HFFc6 (cell line): ENCODE measurements at regions not wholly inside any gene's neighbourhood (a gene's known extent, or its start where the extent isn't known, plus 50 kb on each side); places are given as distances from the start of the nearest gene placed in this dataset.

Source experiments
- DNase-seq: peaks from one replicate; pipeline ENCODE4 v3.0.0-alpha.2; 2018
- H3K27ac Mint-ChIP-seq: 2 replicates; pipeline ENCODE4 v1.8.0; 2020; ENCODE audit warnings: mild to moderate bottlenecking, mixed read lengths
- H3K27me3 Mint-ChIP-seq: 2 replicates; pipeline ENCODE4 v1.8.0; 2021; ENCODE audit warnings: mild to moderate bottlenecking, moderate library complexity, mixed read lengths; ENCODE audit not compliant: insufficient read depth
- H3K36me3 Mint-ChIP-seq: 2 replicates; pipeline ENCODE4 v1.8.0; 2021; ENCODE audit warnings: low read depth, mixed read lengths
- H3K4me1 Mint-ChIP-seq: 2 replicates; pipeline ENCODE4 v1.8.0; 2020; ENCODE audit warnings: low read depth, mixed read lengths
- H3K4me3 Mint-ChIP-seq: 2 replicates; pipeline ENCODE4 v1.8.0; 2020; ENCODE audit warnings: mild to moderate bottlenecking, moderate library complexity, mixed read lengths
- H3K9me3 Mint-ChIP-seq: 2 replicates; pipeline ENCODE4 v1.8.0; 2020; ENCODE audit warnings: mild to moderate bottlenecking, mixed read lengths
- TF ChIP-seq, protein P1 (sequence below): fragments of 200-600 bp; sonication (generic); IDR thresholded peaks from 2 replicates; pipeline ENCODE4 v1.5.0; 2021; ENCODE audit warnings: antibody characterized with exemption, mild to moderate bottlenecking

DNA sequence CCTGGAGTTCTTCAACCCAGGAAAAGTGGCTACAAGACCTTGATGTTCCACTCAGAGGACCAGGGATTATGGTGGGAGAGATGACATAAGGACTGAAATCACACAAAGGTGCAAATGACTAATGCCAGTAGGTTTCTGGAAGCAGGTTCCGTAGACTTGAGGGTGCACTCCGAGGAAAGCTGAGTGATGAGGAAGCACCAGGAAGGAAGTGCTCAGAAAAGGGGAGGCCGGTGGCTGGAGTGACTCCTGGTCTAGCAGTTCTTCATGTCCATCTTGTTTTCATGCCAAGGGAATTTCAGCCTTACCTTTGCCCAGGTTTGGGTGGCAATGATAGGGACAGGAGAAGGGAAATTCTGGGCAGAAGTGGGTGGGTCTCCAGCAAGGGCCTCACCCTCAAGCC, 74.5 kb downstream of the TMEM17 start:
- Mint-ChIP-seq H3K27me3 (peaks cover 28% of the 10 kb centered on the region), H3K4me1 (no peaks in the 10 kb centered on the region), H3K36me3 (no peaks in the 10 kb centered on the region), H3K9me3 (no peaks in the 10 kb centered on the region), H3K4me3 (no peak overlapping the region), H3K27ac (no peak overlapping the region)
- TF ChIP-seq, protein P1, sequence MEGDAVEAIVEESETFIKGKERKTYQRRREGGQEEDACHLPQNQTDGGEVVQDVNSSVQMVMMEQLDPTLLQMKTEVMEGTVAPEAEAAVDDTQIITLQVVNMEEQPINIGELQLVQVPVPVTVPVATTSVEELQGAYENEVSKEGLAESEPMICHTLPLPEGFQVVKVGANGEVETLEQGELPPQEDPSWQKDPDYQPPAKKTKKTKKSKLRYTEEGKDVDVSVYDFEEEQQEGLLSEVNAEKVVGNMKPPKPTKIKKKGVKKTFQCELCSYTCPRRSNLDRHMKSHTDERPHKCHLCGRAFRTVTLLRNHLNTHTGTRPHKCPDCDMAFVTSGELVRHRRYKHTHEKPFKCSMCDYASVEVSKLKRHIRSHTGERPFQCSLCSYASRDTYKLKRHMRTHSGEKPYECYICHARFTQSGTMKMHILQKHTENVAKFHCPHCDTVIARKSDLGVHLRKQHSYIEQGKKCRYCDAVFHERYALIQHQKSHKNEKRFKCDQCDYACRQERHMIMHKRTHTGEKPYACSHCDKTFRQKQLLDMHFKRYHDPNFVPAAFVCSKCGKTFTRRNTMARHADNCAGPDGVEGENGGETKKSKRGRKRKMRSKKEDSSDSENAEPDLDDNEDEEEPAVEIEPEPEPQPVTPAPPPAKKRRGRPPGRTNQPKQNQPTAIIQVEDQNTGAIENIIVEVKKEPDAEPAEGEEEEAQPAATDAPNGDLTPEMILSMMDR: no peak
- no peak for DNase-seq

DNA sequence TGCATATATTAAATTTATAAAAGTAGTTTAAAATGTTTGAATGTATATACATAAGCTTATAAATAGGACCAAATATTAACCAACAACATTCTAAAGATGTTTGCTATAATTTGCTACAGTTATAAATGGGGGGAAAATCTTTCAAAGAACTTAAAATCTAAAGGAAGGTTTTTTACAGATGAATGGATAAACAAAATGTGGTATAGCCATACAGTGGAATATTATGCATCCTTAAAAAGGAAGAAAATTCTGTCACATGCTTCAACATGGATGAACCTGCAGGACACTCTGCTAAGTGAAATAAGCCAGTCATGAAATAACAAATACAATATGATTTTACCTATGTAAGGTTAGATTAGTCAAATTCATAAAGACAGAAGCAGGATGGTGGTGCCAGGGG, 75.8 kb downstream of the TMEM17 start:
- Mint-ChIP-seq H3K4me3 (no peak overlapping the region), H3K36me3 (no peaks in the 10 kb centered on the region), H3K4me1 (no peaks in the 10 kb centered on the region), H3K9me3 (no peaks in the 10 kb centered on the region), H3K27me3 (peaks cover 28% of the 10 kb centered on the region), H3K27ac (no peak overlapping the region)
- DNase-seq: no peak
- TF ChIP-seq, protein P1: no peak

GRCh38 chr2:62427146-62427545, 78.8 kb downstream of the TMEM17 start:
- Mint-ChIP-seq H3K27me3 (peaks cover 27% of the 10 kb centered on the region), H3K27ac (no peak overlapping the region), H3K4me3 (no peak overlapping the region), H3K4me1 (no peaks in the 10 kb centered on the region), H3K9me3 (no peaks in the 10 kb centered on the region), H3K36me3 (no peaks in the 10 kb centered on the region)
- TF ChIP-seq, protein P1: no peak
- no peak for DNase-seq

DNA sequence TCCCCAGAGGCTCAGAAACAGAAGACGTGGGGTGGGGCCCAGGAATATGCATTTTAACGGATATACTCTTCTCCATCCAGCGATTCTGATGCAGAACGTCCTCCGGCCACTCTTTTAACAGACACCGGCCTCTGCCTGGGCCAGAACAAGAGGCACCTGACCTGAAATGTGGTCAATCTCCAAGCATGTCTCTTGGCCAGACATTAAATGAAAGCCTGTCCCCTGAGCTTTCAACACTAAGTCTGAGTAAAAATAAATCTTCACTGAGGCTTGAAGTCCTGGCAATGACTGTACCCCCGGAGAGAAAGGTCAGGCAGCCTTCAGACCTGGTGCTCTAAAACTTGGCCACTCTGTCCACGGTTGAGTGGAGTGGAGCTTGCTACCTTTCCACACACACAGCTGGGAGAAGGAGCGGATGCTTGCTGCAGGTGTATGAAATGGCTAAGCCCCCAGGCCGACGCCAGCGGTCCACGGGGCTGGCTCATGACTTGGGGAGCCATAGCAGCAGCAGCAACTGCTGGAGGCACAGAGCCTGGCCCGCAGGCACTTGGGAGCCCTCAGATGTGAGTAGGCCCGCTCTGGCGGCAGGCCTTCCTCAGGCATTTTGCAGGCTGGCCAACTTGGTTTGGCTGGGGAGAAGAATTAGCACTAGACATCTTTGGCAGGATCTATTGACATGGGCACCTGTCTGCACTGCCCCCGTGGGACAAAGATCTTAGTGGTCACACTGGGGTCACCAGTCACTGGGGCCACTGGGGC, 79.7 kb downstream of the TMEM17 start:
- Mint-ChIP-seq H3K4me3 (no peak overlapping the region), H3K36me3 (no peaks in the 10 kb centered on the region), H3K27me3 (peaks cover 19% of the 10 kb centered on the region), H3K4me1 (no peaks in the 10 kb centered on the region), H3K9me3 (no peaks in the 10 kb centered on the region; the same call in 1 of the 2 replicates), H3K27ac (no peak overlapping the region)
- TF ChIP-seq, protein P1: no peak
- DNase-seq: no peak

DNA sequence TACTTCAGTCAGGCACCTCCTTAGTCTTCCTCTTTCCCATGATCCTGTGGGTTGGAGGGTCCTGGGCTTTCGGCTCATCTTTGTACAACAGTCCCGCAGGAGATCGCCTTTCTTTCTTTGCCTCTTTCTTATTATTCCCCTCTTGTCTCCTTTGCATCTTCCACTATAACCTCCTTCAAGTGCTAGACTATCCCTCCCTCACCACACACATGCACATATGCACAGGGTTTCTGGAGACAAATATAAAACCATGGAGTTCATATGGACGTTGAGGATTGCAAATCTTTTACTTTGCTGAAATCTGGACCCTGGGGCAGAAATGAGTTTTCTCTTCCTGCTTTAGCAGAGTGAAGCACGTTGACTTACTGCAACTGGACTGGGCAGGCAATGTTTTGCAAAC, 80.3 kb downstream of the TMEM17 start:
- peaks cover 14% of the 10 kb centered on the region; the same call in 1 of the 2 replicates for H3K27me3 Mint-ChIP-seq
- no peak overlapping the region for H3K27ac Mint-ChIP-seq
- TF ChIP-seq, protein P1: no peak
- no peaks in the 10 kb centered on the region for H3K4me1 Mint-ChIP-seq
- no peak for DNase-seq
- H3K36me3 Mint-ChIP-seq: no peaks in the 10 kb centered on the region
- H3K4me3 Mint-ChIP-seq: no peak overlapping the region
- H3K9me3 Mint-ChIP-seq: no peaks in the 10 kb centered on the region; the same call in 1 of the 2 replicates
